ENCODE measurements at regions not wholly inside any gene's neighbourhood (a gene's known extent, or its start where the extent isn't known, plus 50 kb on each side); places are given as distances from the start of the nearest gene placed in this dataset.

GRCh38 chr11:134597452-134597851, 185.4 kb upstream of the B3GAT1 start:
- Histone ChIP-seq H3K23ac (ENCODE audit: insufficient read length, low read depth, low read length) (no peak overlapping the region), H2BK12ac (ENCODE audit: insufficient read length, low read depth, low read length) (no peak overlapping the region), H2BK15ac (ENCODE audit: low read depth, low read length) (no peak overlapping the region), H3K4me2 (ENCODE audit: insufficient read depth, insufficient read length, low read length) (no peak overlapping the region), H3T11ph (ENCODE audit: low read length) (no peak overlapping the region), H3K9ac (ENCODE audit: extremely low read depth, insufficient read length, low read length) (no peak overlapping the region), H2AFZ (ENCODE audit: low read length) (no peak overlapping the region), H3K27ac (ENCODE audit: insufficient read length, low read depth, low read length) (no peak overlapping the region), H2BK5ac (ENCODE audit: insufficient read length, low read length) (no peak overlapping the region), H3K14ac (ENCODE audit: insufficient read depth, low read length) (no peak overlapping the region), H3K27me3 (ENCODE audit: insufficient read depth, low read length) (no peaks in the 10 kb centered on the region), H3K9me3 (ENCODE audit: control insufficient read depth, low read depth, low read length) (no peaks in the 10 kb centered on the region), H3K4me1 (ENCODE audit: insufficient read depth, low read length) (no peaks in the 10 kb centered on the region), H4K8ac (replicated peaks; ENCODE audit: insufficient read length, low read depth, low read length) (no peak overlapping the region), H3K4ac (ENCODE audit: low read depth, low read length) (no peak overlapping the region), H4K5ac (ENCODE audit: insufficient read length, low read depth, low read length) (no peak overlapping the region), H2BK120ac (ENCODE audit: low read depth, low read length, poor library complexity, severe bottlenecking) (no peak overlapping the region), H4K91ac (ENCODE audit: insufficient read length, low read depth, low read length) (no peak overlapping the region), H2BK20ac (ENCODE audit: low read depth, low read length, poor library complexity, severe bottlenecking) (no peak overlapping the region), H2AK5ac (ENCODE audit: insufficient read length, low read length) (no peak overlapping the region), H3K56ac (ENCODE audit: insufficient read length, low read depth, low read length) (no peak overlapping the region), H3K23me2 (ENCODE audit: insufficient read length, low read depth, low read length, poor library complexity, severe bottlenecking) (no peaks in the 10 kb centered on the region), H3K79me1 (ENCODE audit: insufficient read depth, low read depth, low read length, poor library complexity, severe bottlenecking) (no peaks in the 10 kb centered on the region), H3K79me2 (ENCODE audit: insufficient read depth, low read length) (no peaks in the 10 kb centered on the region), H3K18ac (ENCODE audit: insufficient read length, low read depth, low read length) (no peak overlapping the region), H4K20me1 (ENCODE audit: control insufficient read depth, insufficient read depth, insufficient read length) (no peaks in the 10 kb centered on the region)
- no peak overlapping the region for H3K4me3 Mint-ChIP-seq
- no peak for TF ChIP-seq CTCF (conservative IDR thresholded peaks at IDR 0.05)
- no CpG with 5 or more reads among the region's 8 CpGs for WGBS (ENCODE audit: extremely low coverage, insufficient read length, low lambda C conversion rate)
- no peaks in the 10 kb centered on the region for H3K9me3 Mint-ChIP-seq
- peaks cover 3% of the 10 kb centered on the region; the same call in 1 of the 2 replicates for H3K27me3 Mint-ChIP-seq (ENCODE audit: low read depth)
- no peaks in the 10 kb centered on the region; a peak in 1 of 7 replicates for H3K36me3 Mint-ChIP-seq (ENCODE audit: insufficient read depth in 1 of 3, low read depth in 3 of 3)
- H3K27ac Mint-ChIP-seq = no peak overlapping the region
- H3K4me1 Mint-ChIP-seq = peaks cover 3% of the 10 kb centered on the region in 2 experiments
- peak; percentile 16 for DNase-seq
